Psoas muscle (tissue), 7 donors: ENCODE measurements at regions not wholly inside any gene's neighbourhood (a gene's known extent, or its start where the extent isn't known, plus 50 kb on each side); places are given as distances from the start of the nearest gene placed in this dataset.

Experiments used
- ATAC-seq, 4 donors: fragments of 200-7000 bp; cut with Tn5 transposase; one replicate each; pipeline ENCODE4 v1.9.1; 2020; ENCODE audit warnings: moderate library complexity in 3 of 4, mild to moderate bottlenecking in 2 of 4
- DNase-seq, 2 donors: peaks; one replicate each; pipeline ENCODE4 v3.0.0-alpha.2; 2020
- H3K27ac ChIP-seq: fragments of 200-600 bp; one replicate; pipeline ENCODE4 v1.8.0; 2022
- H3K27me3 ChIP-seq, 3 donors: fragments of 200-600 bp in 1 of 3; one replicate each; pipeline versions ENCODE4 v1.6.1 to v1.8.0; 2013 to 2022; ENCODE audit warnings: low read length in 2 of 3, mild to moderate bottlenecking in 2 of 3, moderate library complexity in 1 of 3; ENCODE audit not compliant: insufficient read depth in 3 of 3
- H3K36me3 ChIP-seq, 2 donors: fragments of 200-600 bp in 1 of 2; one replicate each; pipeline versions ENCODE4 v1.6.1 to v1.8.0; 2013 to 2022; ENCODE audit warnings: low read depth in 1 of 2, mild to moderate bottlenecking in 1 of 2, moderate library complexity in 1 of 2; ENCODE audit not compliant: insufficient read depth in 1 of 2
- H3K4me1 ChIP-seq: fragments of 200-600 bp; one replicate; pipeline ENCODE4 v1.8.0; 2022
- H3K4me3 ChIP-seq: fragments of 200-600 bp; one replicate; pipeline ENCODE4 v1.8.0; 2022; ENCODE audit warnings: mild to moderate bottlenecking
- H3K9me3 ChIP-seq: fragments of 200-600 bp; one replicate; pipeline ENCODE4 v1.8.0; 2022
- WGBS, 3 donors: extraction: QIAGEN DNeasy Blood & Tissue Kit; methylation state at CpG; one replicate each; pipeline versions ENCODE4 v1.1.6 to v1.1.7; 2013; 5-methylcytosine and 5-hydroxymethylcytosine counted together
- intact Hi-C, 2 donors: fragments of 100-400 bp; cut with DNase I; formaldehyde crosslinking; loops; one replicate each; pipeline versions ENCODE4 v1.11.0 to v1.14.2; 2022
- TF ChIP-seq, protein P1 (sequence below): fragments of 200-600 bp; IDR thresholded peaks from one replicate; pipeline ENCODE4 v1.8.0; 2022; ENCODE audit warnings: antibody characterized with exemption
- donor health status: healthy with polysubstance abuse.
- donor health status: DM: no; HTN: no; CAD: no; lungs with moderate emphysema.
- donor health status: Bipolar disorder and iron deficiency.
- donor health status: healthy.
- donor health status: DM: yes; HTN: yes; CAD: no.
- donor health status: DM: no; HTN: no; CAD: no.
- donor health status: DM: yes; HTN: yes; CAD: no.

DNA sequence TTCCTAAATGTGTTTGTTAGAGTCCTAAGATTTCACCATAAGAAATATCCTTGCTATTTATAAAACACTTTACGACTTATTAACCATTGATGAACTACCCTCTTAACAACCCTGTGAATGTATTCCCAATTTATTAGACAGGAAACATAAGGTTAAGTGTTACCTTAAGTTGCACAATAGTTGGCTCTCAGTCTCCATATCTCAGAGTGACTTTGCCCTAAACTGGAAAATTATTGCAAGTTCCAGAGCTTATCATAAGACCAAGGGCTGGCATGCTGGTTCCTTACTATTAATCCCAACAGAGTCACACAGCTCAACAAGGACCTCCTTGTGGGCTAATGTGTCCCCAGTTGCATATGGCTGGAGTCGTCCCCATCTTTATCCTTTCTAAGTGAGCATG lies 165.8 kb downstream of the INSIG2 start:
- WGBS, 3 donors, result 76 to 80% (median 79%) methylated on average over 2 of the region's 2 CpGs
- TF ChIP-seq, protein P1, sequence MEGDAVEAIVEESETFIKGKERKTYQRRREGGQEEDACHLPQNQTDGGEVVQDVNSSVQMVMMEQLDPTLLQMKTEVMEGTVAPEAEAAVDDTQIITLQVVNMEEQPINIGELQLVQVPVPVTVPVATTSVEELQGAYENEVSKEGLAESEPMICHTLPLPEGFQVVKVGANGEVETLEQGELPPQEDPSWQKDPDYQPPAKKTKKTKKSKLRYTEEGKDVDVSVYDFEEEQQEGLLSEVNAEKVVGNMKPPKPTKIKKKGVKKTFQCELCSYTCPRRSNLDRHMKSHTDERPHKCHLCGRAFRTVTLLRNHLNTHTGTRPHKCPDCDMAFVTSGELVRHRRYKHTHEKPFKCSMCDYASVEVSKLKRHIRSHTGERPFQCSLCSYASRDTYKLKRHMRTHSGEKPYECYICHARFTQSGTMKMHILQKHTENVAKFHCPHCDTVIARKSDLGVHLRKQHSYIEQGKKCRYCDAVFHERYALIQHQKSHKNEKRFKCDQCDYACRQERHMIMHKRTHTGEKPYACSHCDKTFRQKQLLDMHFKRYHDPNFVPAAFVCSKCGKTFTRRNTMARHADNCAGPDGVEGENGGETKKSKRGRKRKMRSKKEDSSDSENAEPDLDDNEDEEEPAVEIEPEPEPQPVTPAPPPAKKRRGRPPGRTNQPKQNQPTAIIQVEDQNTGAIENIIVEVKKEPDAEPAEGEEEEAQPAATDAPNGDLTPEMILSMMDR, result no peak
- intact Hi-C loops, result no loop called here

DNA sequence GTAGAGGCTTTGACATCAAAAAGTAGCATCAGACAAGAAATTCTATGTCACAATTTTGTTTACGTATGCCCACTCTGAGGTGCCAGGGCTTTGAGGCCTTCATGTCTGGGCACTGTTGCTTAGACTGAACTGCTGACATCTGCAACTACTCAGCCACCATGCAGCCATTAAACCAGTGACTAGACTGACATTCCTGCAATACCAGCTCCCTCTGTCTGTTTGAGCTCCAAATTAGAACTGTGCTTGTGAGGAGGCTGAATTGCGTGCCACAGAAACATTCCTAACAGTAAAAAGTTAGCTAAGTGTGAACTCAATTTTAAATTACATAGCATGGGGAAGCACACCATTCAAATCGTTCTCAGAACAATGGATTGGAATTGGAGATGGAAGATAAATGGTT lies 163.2 kb downstream of the INSIG2 start:
- 59 to 66% (median 63%) methylated on average over 3 of the region's 3 CpGs for WGBS, 3 donors
- H3K4me1 ChIP-seq, result no peaks in the 10 kb centered on the region
- no peaks in the 10 kb centered on the region for H3K36me3 ChIP-seq
- DNase-seq (no peak), ATAC-seq (no peak)
- no peaks in the 10 kb centered on the region for H3K9me3 ChIP-seq
- TF ChIP-seq, protein P1, result no peak
- no peak overlapping the region for H3K27ac ChIP-seq
- intact Hi-C loops, result no loop called here
- H3K4me3 ChIP-seq, result no peak overlapping the region
- H3K27me3 ChIP-seq, result peaks cover 0 to 4% (median 0%) of the 10 kb centered on the region in 3 donors

More for the DNA sequence above, 165.8 kb downstream of the INSIG2 start:
- H3K4me1 ChIP-seq, result no peaks in the 10 kb centered on the region
- no peak for ATAC-seq
- peaks cover 0 to 4% (median 0%) of the 10 kb centered on the region in 3 donors for H3K27me3 ChIP-seq
- no peak overlapping the region for H3K4me3 ChIP-seq
- no peaks in the 10 kb centered on the region for H3K36me3 ChIP-seq
- no peak for DNase-seq
- peaks cover 6% of the 10 kb centered on the region for H3K9me3 ChIP-seq
- no peak overlapping the region for H3K27ac ChIP-seq

DNA sequence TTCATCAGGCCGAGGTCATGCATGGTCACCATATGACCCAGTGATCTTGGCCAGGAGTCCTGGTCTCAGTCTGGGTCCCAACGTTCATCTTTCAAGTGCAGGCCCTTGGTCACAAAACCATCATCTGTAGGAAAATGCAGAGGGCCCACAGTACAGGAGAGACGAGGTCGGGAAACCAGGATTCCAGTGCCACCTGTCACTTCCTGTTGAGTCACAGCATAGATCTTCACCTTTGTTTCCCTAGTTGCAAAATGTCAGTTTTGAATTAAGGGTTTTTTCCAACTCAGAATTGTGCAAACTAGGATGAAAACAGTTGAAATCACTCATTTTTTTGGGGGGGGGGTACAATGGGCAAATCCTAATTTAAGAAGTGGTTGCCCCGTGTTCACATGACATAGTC lies 162.2 kb downstream of the INSIG2 start:
- intact Hi-C loops, result no loop called here
- Histone ChIP-seq H3K4me1 (no peaks in the 10 kb centered on the region), H3K27me3 (peaks cover 0 to 4% (median 0%) of the 10 kb centered on the region in 3 donors), H3K36me3 (no peaks in the 10 kb centered on the region), H3K9me3 (no peaks in the 10 kb centered on the region), H3K27ac (no peak overlapping the region), H3K4me3 (no peak overlapping the region)
- WGBS, 3 donors, result 68 to 78% (median 73%) methylated on average over 5 of the region's 5 CpGs
- no peak for ATAC-seq
- no peak for DNase-seq
- TF ChIP-seq, protein P1, result no peak

DNA sequence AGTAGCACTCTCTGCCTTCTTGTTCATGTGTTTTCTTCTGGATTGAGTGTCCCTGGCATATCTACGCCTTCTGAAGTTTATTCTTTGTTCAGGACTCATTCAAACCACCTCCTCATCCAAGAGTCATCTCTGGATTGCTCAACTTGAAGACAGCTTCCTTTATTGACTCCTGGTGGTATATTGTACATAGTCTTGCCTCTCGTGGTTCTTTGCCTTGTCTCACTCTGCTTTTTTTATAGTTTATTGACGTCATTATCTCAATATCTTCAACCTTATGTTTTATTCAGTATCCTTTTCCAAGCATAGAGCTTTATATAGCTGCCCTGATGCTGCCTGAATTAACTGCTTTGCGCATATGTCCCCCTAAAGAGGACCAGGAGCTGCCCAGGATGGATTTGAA lies 161.7 kb downstream of the INSIG2 start:
- Histone ChIP-seq H3K4me3 (no peak overlapping the region), H3K4me1 (no peaks in the 10 kb centered on the region), H3K36me3 (no peaks in the 10 kb centered on the region), H3K27ac (no peak overlapping the region), H3K27me3 (peaks cover 0 to 4% (median 0%) of the 10 kb centered on the region in 3 donors), H3K9me3 (no peaks in the 10 kb centered on the region)
- ATAC-seq (no peak), DNase-seq (no peak)
- intact Hi-C loops, result no loop called here
- TF ChIP-seq, protein P1, result no peak
- WGBS, 3 donors, result 61 to 74% (median 68%) methylated on average over 4 of the region's 4 CpGs

DNA sequence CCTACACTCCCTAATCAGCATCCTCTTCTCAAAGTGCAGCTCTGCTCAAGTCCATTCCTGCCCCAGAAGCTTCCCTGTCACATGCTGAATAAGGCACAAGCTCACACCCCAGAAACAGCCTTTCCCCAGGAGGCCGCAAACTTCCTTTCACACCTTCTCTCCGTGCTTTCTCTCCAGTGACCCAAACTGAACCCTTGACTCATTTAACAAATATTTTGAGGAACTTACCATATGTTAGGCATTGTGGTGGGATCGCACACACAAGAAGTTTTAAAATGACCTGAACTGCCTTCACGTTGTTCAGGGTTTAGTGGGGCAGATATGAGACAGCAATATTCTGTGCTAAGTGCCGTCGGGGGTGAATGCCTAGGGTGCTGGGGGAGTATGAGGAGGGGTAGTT lies 161.3 kb downstream of the INSIG2 start:
- Histone ChIP-seq H3K27ac (no peak overlapping the region), H3K4me3 (no peak overlapping the region), H3K27me3 (peaks cover 0 to 4% (median 0%) of the 10 kb centered on the region in 3 donors), H3K9me3 (no peaks in the 10 kb centered on the region), H3K4me1 (no peaks in the 10 kb centered on the region), H3K36me3 (no peaks in the 10 kb centered on the region)
- DNase-seq (no peak), ATAC-seq (no peak)
- WGBS, 3 donors, result 63 to 74% (median 64%) methylated on average over 6 of the region's 6 CpGs
- TF ChIP-seq, protein P1, result no peak
- intact Hi-C loops, result no loop called here
